Peyer's patch (tissue), 4 donors: ENCODE measurements at regions not wholly inside any gene's neighbourhood (a gene's known extent, or its start where the extent isn't known, plus 50 kb on each side); places are given as distances from the start of the nearest gene placed in this dataset.

Experiments used
- CTCF ChIP-seq, 6 experiments: fragments of 450-650 bp in 4 of 6; fragments of 200-600 bp in 2 of 6; sonication (generic) in 1 of 6; IDR thresholded peaks; one replicate each; pipeline ENCODE4 v1.5.1; 2017 to 2019; ENCODE audit warnings: antibody characterized with exemption in 6 of 6, mild to moderate bottlenecking in 3 of 6, moderate library complexity in 1 of 6
- POLR2A ChIP-seq, 2 donors: fragments of 450-650 bp; IDR thresholded peaks; one replicate each; pipeline ENCODE4 v1.5.1; 2017; ENCODE audit warnings: antibody characterized with exemption in 2 of 2, mild to moderate bottlenecking in 2 of 2, moderate library complexity in 2 of 2

- TF ChIP-seq CTCF (IDR thresholded peaks at IDR 0.05) (no peak), POLR2A (IDR thresholded peaks at IDR 0.05) (no peak)
Observed at GRCh38 chr7:41559426-41559825, 143.5 kb downstream of the INHBA start.
